Hematopoietic multipotent progenitor cell (in vitro differentiated cells): ENCODE measurements at regions not wholly inside any gene's neighbourhood (a gene's known extent, or its start where the extent isn't known, plus 50 kb on each side); places are given as distances from the start of the nearest gene placed in this dataset.
A peak's percentile ranks its signal among the peaks of the same experiment; 100 is the strongest.

ENCODE experiments used
- DNase-seq, 3 donors: peaks; one replicate each; pipeline ENCODE4 v3.0.0-alpha.2; 2011 to 2015; ENCODE audit warnings: low read depth in 2 of 3, low spot score in 2 of 3

DNA sequence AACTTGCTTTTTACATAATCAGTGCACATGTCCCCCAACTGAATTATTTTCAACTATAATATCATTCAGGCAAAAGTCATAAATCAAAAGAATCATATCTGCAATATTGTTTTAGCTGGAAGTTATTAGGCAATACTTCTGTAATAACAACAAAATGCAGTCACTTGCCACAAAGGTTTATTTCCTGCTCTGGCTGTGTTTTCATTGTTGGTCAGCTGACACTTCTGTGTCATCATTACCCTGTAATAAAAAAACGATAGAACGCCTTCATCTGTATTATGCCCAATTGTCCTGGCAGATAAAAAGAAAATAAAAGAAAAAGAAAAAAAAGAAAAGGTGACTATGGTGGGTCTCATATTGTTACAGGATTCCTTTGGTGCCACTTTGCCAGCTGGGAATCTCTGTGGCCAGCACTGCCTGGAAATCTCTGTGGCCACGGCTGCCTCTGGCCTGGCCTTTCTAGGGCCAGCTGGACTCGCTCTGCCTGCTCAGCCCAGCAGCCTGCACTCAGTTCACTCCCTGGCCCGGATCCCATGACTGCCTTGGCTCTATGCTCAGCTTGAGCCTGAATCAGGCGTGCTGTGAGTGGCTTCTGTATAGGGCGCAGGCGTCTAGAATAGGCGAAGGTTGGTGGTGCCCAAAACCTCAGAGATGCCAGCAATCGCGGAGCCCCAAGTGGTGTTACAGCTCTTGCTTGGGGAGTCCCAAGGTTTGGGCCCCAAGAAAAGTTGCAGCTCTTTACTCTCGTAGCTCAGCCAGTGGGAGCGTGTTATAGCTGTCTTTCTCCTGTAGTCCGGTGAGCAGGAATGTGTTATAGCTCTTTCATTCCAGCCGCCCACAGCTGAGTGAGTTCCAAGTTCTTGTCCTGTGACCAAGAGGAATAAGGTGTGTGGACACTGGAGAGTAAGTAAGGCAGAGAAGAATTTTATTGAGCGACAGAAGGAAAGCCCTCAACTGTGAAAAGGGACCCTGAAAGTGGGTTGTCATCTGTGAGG, 1227.1 kb downstream of the SLITRK1 start:
- DNase-seq, result no peak

DNA sequence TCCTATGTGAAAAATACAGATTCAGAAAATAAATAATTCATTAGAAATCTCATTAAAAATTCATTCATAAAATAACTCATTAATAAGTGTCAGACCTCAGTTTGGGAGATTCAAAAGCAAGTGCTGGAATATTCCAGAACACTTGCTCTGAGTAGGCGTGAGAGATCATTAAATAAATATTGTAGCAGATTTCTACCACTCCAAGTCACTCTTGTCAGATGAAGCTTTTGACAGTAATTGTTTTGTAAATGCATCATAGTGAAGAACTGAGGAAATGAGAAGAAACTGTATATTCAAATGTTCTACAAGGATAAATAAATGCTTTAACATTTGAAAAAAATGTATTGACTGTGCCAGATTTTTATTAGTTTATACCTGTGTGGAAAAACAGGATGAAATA, 1228.1 kb downstream of the SLITRK1 start:
- no peak for DNase-seq

DNA sequence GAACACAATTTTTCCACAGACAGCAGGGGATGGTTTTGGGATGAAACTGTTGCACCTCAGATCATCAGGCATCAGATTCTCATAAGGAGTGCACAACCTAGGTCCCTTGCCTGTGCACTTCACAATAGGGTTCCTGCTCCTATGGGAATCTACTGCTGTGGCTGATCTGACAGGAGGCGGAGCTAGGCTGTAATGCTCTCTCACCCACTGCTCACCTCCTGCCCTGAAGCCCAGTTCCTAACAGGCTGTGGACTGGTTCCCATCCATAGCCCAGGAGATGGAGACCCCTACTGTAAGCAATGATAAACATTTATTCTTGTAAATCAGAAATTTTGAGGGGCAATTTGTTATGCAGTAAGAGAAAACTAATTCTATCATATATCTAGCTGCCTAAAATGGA, 1234.7 kb downstream of the SLITRK1 start:
- DNase-seq, result no peak

DNA sequence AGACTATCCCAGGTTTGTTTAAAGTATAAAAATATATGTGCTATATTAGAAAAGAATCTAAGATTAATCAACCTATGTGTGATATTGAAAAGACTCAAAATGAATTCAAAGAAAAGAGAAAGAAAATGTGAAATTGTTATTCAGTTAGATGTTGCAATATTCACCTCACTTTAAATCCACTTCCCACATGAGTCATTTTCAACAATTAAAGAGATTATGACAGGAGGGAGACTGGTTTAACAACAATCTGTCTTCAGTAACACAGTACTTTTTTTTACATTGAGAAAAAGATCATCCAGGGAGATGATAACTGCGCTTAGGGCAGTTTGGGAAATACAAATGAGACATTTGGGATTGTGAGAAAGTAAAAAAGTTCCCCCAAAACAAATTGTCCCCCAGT, 1246.2 kb downstream of the SLITRK1 start:
- DNase-seq, result no peak

DNA sequence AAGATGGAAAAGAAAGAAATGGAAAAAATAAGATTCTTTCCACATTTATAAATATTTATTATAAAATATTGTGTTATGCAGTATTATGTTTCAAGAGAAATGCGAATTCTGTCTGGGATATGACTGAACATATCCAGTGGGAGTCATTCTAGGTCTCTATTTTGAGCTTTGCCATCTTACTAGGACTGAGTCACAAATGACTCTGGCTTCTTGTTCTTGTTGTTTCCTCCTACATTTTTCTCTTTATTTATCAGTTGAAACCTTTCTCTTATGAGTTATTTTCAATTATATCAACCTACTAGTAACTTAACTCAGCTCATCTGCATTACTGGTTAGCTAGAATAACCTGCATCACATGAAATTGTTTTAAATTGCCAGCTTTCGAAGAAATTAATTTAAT, 1247.3 kb downstream of the SLITRK1 start:
- DNase-seq, result no peak

DNA sequence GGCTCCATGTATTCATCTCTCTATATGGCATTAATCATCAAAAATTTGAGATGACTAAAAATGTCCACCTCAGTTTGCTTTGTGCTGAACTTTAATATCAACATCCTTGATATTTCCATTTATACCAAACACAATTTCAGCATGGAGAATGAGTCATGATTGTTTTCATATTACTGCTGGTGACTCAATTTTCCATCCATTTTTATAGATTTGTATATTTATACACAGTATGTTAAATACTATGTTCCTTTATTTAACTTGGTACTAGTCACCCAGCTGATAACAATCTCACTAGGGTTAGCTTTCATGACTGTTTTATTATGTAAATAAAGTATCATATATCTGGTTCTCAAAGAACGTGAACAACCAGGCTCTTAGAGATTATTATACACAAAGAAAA, 1255.1 kb downstream of the SLITRK1 start:
- no peak for DNase-seq

DNA sequence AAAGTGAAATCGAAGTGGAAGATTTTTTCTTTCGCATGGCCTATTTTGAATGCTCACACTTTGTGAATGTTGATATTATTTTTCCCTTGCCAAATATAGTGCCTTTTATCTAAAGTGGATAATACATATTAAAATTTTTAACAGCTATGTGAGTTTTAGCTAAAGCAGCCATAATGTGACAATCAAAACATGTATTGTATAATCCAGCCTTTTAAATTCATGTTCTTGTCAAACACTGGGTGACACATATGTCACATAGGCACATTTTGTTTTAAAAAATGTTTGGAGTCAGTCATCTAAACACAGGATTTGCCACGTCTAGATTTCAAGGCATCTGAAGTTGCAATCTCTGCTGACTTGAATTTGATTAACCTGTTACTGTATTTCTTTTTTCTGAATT, 1256.6 kb downstream of the SLITRK1 start:
- no peak for DNase-seq

DNA sequence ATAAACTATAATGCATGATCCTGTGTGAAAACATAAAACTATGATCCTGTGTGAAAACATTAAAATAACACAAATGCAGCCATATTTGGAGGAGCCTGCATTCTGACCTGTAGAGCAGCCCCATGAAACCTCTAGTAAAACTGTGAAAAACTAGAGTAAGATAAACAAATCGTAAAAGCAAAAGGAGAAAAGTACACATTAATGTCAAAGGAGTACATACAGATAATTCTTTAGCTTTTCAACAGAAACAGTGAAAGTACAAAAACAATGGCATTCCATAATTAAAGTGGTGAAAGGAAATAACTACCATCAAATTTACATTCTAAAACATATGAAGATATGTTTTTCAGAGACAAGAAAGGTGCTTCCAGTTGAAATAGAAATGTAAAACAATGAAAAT, 1267.2 kb downstream of the SLITRK1 start:
- no peak for DNase-seq

DNA sequence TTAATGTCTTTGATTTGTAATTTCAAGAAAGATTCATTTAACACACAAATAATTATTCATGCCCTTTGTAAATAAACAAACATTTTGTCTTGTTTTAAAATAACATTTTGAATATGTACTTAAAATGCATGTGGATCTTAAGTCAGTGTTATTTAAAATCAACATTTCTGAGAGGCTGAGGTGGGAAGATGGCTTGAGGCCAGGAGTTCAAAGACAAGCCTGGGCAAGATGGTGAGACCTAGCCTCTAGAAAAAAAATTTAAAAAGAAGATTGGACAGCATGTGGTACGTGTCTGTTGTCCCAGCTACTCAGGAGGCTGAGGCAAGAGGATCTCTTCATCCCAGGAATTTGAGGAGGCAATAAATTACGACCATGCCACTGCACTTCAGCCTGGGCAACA, 1268.2 kb downstream of the SLITRK1 start:
- no peak for DNase-seq

DNA sequence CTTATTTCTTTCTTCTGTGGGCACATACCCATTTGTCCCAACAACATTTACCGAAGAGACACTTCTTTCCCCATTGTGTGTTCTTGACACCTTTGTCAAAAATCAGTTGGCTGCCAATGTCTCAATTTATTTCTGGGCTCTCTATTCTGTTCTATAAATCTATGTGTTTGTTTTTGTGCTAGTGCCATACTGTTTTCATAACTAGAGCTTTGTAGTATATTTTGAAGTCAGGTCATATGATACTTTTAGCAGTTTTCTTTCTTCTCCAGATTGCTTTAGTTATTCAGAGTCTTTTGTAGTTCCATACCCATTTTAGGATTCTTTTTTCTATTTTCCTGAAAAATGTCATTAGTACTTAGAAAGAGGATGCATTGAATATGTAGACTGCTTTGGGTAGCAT, 1276.3 kb downstream of the SLITRK1 start:
- no peak for DNase-seq

DNA sequence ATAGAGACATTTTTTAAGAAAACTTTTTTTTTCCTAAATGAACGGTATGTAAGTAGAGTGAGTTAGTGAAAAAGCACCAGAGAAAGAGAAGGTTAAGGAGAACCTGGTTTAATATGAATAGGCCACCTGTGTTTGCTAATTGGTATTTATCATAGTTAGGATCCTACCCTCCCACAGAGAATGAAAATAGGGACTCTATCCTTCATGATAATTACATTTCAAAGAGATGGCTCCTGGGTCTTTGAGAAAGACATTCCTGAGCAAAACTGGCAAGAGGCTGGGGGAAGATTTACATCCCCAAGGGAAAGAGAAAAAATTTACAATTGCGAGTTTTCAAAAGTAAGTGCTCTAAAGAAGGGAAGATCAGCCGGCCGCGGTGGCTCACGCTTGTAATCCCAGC, 1284.5 kb downstream of the SLITRK1 start:
- no peak for DNase-seq

DNA sequence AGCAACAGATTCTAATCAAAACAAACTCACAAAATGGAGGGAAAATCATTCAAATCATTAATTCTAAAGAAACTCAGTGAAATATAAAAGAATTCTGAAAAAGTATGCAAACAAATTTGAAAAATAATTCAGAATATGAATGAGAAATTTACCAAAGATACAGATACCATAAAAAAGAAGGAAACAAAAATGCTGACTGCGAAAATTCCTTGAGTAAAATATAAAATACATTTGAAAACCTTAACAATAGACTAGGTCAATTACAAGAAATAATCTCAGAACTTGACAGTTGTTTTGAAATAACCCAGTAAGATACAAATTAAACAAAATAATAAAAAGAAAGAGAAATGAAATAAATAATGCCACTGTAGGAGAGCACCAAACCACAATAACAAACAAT, 1289.0 kb downstream of the SLITRK1 start:
- peak in 1 of 3 donors; percentile 1 for DNase-seq

DNA sequence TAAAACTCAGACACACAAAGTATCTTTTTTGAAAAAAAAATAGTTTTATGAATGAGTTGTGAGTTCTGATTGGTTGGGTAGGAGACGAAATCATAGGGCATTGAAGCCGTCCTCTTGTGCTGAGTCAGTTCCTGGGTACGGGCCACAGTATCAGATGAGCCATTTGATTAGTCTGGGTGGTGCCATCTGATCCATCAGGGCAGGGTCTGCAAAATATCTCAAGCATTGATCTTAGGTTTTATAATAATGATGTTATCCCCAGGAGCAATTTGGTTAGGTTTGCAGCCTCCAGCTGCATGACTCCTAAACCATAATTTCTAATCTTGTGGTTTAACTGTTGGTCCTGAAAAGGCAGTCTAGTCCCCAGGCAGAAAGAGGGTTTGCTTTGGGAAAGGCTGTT, 1310.6 kb downstream of the SLITRK1 start:
- DNase-seq, result no peak

DNA sequence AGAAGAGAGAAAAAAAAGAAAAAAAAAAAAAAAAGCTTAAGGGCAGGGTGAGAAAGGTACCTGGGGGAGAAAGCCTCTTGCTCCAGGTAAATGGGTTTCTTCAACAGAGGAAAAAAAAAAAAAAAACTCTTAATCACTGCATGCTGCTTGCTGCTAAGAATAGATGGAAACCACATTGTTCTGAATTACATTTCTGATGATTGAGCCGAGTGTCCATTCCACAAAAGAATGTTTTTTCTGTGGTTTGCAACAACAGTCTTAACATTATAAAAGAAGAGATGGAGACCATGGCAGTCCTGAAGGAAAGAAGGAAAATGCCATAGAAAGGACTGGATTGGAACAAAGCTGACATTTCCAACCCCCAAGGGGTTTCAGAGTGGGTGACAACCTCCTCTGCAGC, 1312.7 kb downstream of the SLITRK1 start:
- no peak for DNase-seq

DNA sequence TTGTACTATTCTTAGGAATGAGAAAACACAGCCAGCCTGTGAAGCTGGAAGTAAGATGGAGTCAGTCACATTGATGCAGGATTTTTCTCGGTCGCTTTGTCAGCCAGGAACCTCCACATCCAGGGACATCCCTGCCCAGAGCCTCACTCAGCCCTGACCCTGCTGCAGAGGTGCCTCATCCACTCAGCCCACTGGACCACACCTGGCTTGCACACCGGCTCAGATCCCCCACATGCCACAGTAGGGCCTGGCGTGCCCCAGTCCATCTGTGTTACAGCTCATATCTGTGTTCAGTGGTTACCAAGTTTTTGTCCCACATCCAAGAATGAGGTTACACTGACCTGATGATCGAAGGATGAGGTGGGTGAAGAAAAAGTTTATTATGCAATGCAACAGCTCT, 1315.4 kb downstream of the SLITRK1 start:
- no peak for DNase-seq

DNA sequence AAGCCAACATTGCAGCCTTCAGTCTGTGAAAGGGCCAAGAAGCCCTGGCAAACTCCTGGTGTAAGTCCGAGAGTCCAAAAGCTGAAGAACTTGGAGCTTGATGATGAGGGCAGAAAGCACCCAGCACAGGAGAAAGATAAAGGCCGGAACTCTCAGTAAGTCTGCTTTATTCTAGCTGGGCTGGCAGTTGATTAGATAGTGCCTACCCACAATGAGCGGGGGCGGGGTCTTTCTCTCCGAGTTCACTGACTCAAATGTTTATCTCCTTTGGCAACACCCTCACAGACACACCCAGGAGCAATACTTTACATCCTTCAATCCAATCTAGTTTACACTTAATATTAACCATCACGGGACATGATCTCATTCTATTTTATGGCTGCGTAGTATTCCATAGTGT, 1317.1 kb downstream of the SLITRK1 start:
- DNase-seq, result no peak

DNA sequence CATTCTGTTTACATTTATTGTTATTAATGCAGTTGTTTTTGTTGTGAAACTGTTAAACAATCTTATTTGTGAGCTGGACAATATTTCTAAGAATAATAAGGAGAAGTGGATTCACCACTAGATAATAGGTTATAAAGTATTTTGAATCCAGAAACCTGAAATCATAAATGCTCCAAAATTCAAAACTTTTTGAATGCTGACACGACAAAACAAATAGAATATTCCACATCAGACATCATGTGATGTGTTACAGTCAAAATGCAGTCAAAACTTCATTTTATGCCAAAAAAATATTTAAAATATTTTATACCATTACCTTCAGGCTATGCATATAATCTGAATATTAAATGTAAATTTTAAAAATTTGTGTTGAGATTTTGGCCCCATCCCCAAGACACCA, 1321.4 kb downstream of the SLITRK1 start:
- no peak for DNase-seq

DNA sequence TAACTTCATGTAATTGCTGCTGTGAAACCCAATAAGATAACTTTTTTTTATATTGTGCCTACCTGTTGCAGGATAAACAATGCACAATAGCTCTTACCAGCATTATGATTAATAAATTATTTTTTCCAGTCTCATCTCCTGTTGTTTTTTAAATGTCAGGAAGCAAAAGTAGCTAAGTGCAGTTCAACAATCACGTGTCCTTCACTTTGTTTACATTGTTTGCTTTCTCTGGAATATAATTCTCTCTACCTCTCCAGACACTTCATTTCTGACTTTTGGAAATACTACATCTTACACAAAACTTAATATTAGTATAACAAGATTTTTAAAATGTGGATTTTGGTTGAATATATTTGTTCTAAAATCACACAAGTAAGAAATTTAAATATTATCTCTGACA, 1359.4 kb downstream of the SLITRK1 start:
- no peak for DNase-seq

DNA sequence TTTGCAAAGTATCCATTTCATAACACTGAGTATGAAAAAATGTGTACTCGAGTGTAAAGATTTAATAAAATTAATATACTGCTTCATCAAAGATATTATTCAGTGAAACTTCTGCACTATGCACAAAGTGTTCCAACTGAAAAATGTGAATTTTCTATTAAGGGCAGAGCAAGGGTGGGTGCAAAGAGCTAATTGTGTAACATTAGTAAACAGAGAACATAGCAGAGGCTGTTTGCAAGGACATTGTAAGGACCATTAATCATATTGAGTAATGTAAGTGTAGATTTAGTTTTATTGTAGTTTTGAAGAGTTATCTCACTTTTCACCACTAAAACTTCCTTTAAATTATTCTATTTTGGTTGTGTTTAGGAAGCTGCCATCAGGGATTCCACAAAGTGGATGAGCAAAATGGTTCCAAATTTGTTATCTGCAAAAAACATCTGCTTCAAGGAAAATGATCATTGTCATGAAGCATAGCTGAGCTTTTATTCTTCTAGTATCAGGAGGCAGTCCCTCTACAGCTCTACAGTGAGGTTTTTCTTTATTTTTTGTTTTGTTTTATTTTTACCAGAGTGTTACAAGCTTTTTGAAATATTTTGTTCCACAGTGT, 1375.4 kb downstream of the SLITRK1 start:
- DNase-seq, result peak in 1 of 3 donors; percentile 52

DNA sequence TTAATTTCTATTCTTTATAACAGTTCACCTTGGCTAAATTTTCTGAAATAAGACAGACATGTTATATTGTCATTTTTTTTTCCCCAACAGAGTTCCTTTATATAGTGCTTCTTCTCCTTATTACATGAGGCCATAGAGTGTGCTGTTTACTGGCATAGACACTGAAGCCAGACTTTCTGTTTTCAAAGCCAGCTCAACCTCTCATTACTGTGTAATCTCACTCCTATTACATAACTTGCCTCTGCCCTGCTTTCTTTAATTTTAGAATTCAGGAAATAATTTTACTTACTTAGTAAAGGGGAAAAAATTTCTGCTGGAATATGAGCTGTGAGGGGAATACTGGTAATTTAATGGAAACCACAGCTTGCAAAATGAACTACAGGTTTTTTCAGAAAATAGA, 1380.4 kb downstream of the SLITRK1 start:
- no peak for DNase-seq

DNA sequence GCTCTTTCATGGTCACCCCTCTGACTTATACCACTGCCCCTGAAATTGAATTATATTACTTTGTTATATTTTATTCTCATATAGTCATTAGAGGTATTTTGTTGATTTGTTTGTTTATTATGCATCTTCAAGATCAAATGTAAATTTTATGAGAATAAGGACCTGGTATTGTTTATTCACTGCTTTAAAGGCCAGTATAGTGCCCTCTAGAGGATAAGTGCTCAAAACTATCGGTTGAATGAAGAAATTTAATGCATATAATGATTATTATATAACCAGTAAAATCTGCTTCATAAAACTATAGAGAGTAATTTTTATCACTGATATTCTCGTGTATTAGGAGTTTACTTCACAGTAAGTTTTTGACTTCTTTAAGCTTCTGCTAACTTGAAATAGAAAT, 1401.9 kb downstream of the SLITRK1 start:
- no peak for DNase-seq

DNA sequence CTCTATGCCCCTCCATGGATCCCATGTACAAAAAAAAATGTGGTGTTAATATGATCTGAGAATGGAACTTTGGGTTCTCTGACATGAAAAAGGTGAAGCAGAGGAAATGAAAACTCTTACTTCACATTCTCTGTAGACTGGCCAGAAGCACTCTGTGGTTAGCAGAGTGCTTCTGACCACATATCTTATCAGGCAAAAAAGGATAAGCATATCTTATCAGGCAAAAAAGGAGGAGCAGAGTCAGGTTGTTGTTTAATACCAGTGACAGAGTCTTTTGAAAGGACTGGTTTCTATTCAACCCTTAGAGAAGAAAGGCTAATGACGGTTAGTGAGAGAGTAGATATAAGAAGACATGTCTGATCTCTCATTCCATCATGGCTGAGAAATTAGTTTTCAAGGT, 1404.8 kb downstream of the SLITRK1 start:
- no peak for DNase-seq
